Fibroblast of lung (primary cell): ENCODE measurements at regions not wholly inside any gene's neighbourhood (a gene's known extent, or its start where the extent isn't known, plus 50 kb on each side); places are given as distances from the start of the nearest gene placed in this dataset.

Experiments used
- EZH2 ChIP-seq: IDR thresholded peaks from 2 replicates; pipeline ENCODE4 v1.5.1; 2012; ENCODE audit warnings: low read length, control low read depth, mild to moderate bottlenecking; ENCODE audit errors: missing control alignments
- TF ChIP-seq, protein P1 (sequence below), 2 donors: IDR thresholded peaks in 1 of 2; conservative IDR thresholded peaks in 1 of 2; 1 replicate in 1 of 2; 2 replicates in 1 of 2; pipeline ENCODE4 v1.5.1; 2011 to 2012; ENCODE audit warnings: low read length in 2 of 2, control low read depth in 1 of 2, inconsistent platforms in 1 of 2, low read depth in 1 of 2, mild to moderate bottlenecking in 1 of 2

DNA sequence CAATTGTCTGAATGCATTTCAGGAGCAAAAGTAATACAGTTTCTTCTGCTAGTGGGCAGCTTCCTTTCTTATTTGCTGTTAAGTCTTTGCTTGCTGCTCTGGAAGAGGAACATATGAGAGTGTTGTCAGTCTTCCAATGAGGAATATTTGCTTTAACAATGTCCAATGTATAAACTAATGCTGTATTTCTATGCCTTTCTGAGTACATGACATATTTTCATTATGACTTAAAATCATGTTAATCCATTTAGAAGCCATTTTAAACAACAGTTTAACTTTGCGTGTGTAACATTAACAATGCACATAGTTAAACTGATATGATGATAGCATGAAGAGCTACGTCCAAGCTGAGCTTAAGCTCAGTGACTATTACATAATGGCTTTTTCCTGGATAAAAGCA lies 933.4 kb upstream of the GHITM start:
- TF ChIP-seq, protein P1, sequence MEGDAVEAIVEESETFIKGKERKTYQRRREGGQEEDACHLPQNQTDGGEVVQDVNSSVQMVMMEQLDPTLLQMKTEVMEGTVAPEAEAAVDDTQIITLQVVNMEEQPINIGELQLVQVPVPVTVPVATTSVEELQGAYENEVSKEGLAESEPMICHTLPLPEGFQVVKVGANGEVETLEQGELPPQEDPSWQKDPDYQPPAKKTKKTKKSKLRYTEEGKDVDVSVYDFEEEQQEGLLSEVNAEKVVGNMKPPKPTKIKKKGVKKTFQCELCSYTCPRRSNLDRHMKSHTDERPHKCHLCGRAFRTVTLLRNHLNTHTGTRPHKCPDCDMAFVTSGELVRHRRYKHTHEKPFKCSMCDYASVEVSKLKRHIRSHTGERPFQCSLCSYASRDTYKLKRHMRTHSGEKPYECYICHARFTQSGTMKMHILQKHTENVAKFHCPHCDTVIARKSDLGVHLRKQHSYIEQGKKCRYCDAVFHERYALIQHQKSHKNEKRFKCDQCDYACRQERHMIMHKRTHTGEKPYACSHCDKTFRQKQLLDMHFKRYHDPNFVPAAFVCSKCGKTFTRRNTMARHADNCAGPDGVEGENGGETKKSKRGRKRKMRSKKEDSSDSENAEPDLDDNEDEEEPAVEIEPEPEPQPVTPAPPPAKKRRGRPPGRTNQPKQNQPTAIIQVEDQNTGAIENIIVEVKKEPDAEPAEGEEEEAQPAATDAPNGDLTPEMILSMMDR (conservative IDR thresholded peaks at IDR 0.05 in 1 of 2, IDR thresholded peaks at IDR 0.05 in 1 of 2; ENCODE audit: low read depth in 1 of 2, low read length in 2 of 2): no peak
- no peak for TF ChIP-seq EZH2
